Panc1 (cell line): ENCODE measurements at regions not wholly inside any gene's neighbourhood (a gene's known extent, or its start where the extent isn't known, plus 50 kb on each side); places are given as distances from the start of the nearest gene placed in this dataset.

Experiments
- POLR2AphosphoS5 ChIP-seq: IDR thresholded peaks from 2 replicates; pipeline ENCODE4 v1.6.1; 2012; ENCODE audit warnings: mild to moderate bottlenecking, low read depth, low read length, moderate library complexity
- SIN3A ChIP-seq: IDR thresholded peaks from 2 replicates; pipeline ENCODE4 v1.6.1; 2012; ENCODE audit warnings: low read depth, mild to moderate bottlenecking, low read length, moderate library complexity, borderline replicate concordance; ENCODE audit not compliant: insufficient read depth
- TCF7L2 ChIP-seq: IDR thresholded peaks from 2 replicates; pipeline ENCODE4 v1.6.1; 2011; ENCODE audit warnings: mild to moderate bottlenecking, low read depth, low read length, inconsistent platforms
- TF ChIP-seq, protein P1 (sequence below): fragments of 450-650 bp; IDR thresholded peaks from 2 replicates; pipeline ENCODE4 v1.5.1; 2017; ENCODE audit warnings: mild to moderate bottlenecking
- TF ChIP-seq, protein P2 (sequence below), 2 experiments: IDR thresholded peaks; 2 replicates each; pipeline ENCODE4 v1.6.1; 2011 to 2012; ENCODE audit warnings: low read depth in 2 of 2, control low read depth in 1 of 2, low read length in 1 of 2, mild to moderate bottlenecking in 1 of 2, moderate library complexity in 1 of 2; ENCODE audit not compliant: insufficient read depth in 1 of 2

DNA sequence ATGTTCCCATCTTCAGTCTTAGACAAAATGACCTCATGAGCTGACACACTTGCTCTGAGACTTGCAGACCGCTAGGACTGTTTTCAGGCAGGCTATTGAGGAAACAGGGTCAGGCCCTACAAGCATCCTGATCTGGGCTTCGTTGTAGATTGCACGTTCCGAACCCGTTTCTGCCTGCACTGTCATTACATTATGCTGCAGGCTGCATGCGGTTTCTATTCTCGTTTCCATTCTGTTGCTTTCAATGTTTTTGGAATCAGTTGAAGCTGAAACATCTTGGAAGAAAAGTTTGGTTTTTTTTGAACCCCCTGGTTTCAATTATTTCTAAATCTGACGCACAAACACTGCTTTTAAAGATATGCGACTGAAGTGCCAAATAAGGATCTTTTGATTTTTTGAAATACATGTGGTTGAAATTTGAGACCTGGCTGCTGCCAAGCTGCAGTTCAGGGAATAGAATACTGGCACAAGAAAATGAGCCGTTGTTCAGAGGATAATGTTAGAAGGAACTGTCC lies 716.1 kb upstream of the INTU start:
- TF ChIP-seq, protein P1, sequence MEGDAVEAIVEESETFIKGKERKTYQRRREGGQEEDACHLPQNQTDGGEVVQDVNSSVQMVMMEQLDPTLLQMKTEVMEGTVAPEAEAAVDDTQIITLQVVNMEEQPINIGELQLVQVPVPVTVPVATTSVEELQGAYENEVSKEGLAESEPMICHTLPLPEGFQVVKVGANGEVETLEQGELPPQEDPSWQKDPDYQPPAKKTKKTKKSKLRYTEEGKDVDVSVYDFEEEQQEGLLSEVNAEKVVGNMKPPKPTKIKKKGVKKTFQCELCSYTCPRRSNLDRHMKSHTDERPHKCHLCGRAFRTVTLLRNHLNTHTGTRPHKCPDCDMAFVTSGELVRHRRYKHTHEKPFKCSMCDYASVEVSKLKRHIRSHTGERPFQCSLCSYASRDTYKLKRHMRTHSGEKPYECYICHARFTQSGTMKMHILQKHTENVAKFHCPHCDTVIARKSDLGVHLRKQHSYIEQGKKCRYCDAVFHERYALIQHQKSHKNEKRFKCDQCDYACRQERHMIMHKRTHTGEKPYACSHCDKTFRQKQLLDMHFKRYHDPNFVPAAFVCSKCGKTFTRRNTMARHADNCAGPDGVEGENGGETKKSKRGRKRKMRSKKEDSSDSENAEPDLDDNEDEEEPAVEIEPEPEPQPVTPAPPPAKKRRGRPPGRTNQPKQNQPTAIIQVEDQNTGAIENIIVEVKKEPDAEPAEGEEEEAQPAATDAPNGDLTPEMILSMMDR = no peak
- TF ChIP-seq POLR2AphosphoS5 (no peak), SIN3A (no peak), TCF7L2 (no peak)
- TF ChIP-seq, protein P2, sequence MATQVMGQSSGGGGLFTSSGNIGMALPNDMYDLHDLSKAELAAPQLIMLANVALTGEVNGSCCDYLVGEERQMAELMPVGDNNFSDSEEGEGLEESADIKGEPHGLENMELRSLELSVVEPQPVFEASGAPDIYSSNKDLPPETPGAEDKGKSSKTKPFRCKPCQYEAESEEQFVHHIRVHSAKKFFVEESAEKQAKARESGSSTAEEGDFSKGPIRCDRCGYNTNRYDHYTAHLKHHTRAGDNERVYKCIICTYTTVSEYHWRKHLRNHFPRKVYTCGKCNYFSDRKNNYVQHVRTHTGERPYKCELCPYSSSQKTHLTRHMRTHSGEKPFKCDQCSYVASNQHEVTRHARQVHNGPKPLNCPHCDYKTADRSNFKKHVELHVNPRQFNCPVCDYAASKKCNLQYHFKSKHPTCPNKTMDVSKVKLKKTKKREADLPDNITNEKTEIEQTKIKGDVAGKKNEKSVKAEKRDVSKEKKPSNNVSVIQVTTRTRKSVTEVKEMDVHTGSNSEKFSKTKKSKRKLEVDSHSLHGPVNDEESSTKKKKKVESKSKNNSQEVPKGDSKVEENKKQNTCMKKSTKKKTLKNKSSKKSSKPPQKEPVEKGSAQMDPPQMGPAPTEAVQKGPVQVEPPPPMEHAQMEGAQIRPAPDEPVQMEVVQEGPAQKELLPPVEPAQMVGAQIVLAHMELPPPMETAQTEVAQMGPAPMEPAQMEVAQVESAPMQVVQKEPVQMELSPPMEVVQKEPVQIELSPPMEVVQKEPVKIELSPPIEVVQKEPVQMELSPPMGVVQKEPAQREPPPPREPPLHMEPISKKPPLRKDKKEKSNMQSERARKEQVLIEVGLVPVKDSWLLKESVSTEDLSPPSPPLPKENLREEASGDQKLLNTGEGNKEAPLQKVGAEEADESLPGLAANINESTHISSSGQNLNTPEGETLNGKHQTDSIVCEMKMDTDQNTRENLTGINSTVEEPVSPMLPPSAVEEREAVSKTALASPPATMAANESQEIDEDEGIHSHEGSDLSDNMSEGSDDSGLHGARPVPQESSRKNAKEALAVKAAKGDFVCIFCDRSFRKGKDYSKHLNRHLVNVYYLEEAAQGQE (IDR thresholded peaks at IDR 0.05; ENCODE audit: insufficient read depth in 1 of 2, low read depth in 2 of 2, low read length in 1 of 2) = no peak
